GM18870 (cell line): ENCODE measurements at regions not wholly inside any gene's neighbourhood (a gene's known extent, or its start where the extent isn't known, plus 50 kb on each side); places are given as distances from the start of the nearest gene placed in this dataset.
"Not testable (repeated sequence)": the region's sequence is repeated elsewhere in the genome, so short reads cannot be mapped to it uniquely, and the experiment has no call there.

Source experiments
- ATAC-seq: cut with Tn5 transposase; IDR thresholded peaks from one replicate; pipeline ENCODE4 v1.9.1; 2021; ENCODE audit warnings: moderate library complexity; ENCODE audit not compliant: unreplicated experiment

DNA sequence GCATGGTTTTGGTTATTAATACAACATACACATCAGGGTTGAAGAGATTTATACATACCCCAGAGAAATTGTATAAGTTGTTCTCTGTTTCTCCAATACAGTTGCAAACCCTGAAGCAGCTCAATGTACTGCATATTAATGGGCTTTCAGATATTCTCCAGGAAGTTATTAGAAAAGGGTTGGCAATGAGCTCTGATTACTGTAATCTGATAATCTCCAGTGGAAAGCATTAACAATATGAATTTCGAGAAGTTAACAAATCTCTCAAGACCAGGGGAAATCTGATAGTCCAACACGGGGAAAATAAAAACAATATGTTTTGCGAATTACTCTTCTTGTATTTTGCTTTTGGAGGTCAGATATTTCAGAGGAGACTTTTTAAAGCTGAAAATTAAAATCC is 950.1 kb downstream of the TBL1XR1 start:
- ATAC-seq, result no peak

DNA sequence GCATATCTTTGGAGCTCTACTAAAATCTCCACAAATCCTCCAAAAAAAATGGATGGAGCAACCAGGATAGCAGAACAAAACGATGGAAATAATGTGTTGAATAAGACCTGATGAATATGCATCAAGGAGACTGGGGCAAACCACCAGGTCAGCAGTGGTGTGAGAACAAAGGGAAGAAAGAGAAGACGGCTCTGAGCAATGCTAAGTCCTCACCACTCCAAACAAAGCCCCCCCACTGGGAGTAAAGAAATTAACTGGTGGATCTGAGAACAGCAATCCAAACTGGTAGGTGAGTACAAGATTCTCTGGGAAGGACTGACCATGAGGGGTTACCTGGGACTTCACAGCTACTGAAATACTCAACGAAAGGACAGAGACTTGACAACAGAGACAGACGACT is 977.3 kb downstream of the TBL1XR1 start:
- no peak for ATAC-seq

DNA sequence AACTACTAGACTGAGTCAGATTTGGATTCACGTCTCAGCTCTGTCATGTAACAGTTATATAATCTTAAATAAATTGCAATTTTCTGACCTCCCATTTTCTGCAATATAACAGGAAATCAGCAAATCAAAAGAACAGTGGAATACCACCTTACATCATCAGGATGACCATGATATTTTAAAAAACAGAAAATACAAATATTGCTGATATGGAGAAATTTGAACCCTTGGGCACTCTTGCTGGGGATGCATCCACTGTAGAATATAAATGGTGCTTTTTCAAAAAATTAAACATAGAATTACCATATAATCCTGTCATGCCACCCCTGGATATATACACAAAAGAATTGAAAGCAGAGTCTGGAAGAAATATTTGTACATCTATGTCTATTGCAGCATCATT is 982.5 kb downstream of the TBL1XR1 start:
- ATAC-seq, result no peak

GRCh38 chr3:176213314-176213713 is 984.0 kb downstream of the TBL1XR1 start:
- ATAC-seq, result not testable (repeated sequence)

- no peak for ATAC-seq
Measured at GRCh38 chr3:176208915-176209314, 988.4 kb downstream of the TBL1XR1 start.

DNA sequence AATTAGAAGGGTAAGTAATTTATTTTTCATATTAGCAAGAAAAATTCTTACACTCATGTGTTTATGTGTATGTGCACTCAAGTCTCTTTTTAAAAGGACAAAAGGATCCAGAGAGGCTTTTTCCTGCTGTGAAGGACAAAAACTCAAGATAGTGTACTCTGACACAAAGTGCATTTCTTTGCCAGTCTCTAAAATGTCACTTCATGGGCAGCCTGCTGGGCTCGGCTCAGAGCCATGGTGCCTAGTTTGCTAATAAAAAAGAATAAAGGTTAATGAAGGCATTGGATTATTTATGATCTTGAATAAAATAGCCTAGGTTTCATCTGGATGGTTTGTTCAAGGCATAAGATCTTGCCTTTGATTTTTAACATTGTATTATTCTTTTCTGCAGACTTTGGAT is 989.0 kb downstream of the TBL1XR1 start:
- ATAC-seq, result no peak

GRCh38 chr3:176206809-176207208 is 990.5 kb downstream of the TBL1XR1 start:
- no peak for ATAC-seq

DNA sequence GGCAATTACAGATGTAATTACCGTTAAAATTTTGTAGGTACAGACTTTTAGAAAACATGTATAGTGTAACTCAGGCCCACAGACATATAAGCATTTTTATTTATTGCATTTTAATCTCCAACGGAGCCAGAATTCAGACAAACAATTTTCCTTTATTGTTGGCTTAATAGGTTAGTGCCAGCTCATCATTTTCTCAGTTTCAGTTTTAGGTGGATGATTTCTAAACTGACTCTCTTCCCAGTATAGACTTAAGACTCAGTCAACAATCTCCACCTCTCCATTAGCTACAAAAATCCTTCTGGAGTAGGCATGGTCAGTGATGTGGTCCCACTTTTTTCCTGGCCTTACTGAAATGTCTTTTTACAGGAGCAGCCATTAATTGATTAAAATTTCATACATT is 994.6 kb downstream of the TBL1XR1 start:
- ATAC-seq, result no peak

DNA sequence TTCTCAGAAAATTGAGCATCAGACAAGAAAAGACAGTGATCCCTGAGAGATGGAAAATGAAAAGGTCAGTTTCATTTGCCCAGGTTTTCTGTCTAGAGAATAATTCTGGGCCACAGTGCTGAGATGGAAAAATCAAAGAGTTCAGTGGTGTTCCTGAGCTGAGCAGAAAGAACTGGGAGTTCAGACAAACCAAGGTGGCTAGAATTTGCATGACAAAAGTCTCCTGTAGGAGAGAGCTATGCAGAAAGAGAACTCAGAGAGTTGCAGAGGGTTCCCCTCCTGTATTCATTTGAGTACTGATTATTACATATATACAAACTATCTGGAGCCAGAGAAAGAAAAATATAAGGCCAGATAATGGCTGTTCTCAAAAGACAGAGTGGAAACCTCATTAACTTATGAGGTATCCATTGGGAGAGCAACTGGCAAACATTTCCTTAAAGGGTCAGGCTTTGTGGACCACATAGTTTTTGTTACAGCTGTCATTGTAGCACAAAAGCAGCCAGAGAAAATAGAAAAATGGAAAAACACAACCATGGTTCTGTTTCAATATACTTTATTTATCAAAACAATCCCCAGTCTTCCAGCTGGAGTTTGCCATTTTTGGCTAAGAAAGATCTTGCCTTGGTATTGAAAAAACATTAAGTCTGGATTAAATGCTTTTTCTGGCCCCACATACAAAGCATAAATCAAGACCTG is 1004.1 kb downstream of the TBL1XR1 start:
- no peak for ATAC-seq

DNA sequence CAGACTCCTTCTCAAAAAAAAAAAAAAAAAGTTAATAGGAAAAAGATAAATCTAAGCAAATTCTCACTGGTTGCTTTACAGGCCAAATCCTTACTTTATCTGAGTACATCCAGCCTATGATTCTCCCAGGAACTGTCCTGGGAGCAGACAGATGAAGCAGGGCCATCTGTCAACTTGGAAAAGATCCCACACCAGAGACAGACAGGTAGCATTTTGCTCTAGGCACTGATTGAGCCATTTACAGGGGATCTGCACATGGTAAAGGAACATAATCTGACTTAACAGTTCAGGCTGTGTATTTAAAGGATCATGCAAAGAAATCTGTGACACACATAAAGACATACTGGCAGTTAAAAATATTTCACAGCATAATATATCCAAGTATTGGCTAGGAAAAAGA is 1006.5 kb downstream of the TBL1XR1 start:
- no peak for ATAC-seq

DNA sequence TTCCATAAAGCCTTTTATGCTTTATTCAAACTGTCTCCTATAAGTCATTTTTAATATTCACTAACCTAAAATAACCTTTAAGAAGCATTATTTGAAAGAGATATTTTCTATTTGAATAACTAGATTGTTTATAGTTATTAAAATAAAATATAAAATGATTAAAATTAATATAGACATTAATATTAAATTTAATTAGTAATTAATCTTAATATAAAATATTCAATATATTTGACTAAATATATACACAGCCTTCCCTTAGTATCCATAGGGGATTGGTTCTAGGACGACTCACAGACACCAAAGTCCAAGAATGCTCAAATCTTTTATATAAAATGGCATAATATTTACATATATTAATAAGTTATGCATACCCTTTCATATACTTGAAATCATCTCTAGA is 1014.1 kb downstream of the TBL1XR1 start:
- no peak for ATAC-seq

DNA sequence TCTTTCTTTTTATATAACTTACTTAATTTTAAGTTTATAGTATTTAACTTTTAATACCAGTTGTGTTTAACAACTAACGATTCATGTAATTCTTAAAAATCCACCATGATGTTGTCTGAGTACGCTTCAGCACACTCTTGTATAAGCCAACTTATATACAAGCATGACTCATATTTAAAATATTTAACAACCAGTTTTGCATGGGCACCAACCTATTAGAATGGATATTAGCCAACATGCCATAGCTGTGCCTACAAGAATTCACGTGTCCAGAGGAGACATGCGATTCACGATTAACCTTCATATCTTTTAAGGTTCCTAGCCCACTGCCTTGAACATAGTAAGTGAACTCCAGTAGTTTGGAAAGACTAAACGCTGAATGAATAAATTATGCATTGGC is 1023.2 kb downstream of the TBL1XR1 start:
- no peak for ATAC-seq

DNA sequence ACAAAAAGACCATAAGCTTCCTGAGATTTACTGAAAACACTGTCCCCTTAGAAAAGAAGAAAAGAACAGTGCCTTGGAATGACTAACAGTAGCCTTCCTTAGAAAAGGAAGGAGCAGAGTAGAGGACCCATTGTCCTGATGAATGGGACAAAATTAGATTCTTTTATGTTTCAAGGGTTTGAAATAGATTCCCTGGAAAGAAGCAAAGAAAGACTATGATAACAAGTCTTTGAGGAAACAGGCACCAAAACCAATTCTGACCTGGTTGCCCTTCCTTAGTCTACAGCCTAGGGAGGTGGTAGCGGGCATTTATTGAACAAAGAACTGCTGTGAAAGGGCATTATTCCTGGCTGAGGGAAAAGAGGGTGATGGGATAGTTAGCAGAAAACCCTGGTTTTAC is 1024.8 kb downstream of the TBL1XR1 start:
- no peak for ATAC-seq

- ATAC-seq, result no peak
Measured at GRCh38 chr3:176167272-176167671, 1030.0 kb downstream of the TBL1XR1 start.

DNA sequence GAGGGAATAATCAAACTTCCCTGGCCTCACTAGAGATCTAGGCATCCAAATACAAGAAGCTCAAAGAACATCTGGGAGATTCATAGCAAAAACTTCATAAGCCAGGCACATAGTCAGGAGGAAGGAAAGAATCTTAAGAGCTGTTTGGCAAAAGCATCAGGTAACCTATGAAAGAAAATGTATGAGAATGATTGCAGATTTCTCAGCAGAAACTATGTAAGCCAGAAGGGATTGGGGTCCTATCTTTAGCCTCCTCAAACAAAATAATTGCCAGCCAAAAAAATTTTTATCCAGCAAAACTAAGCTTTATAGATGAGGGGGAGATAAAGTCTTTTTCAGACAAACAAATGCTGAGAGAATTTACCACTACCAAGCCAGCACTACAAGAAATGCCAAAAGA is 1036.3 kb downstream of the TBL1XR1 start:
- ATAC-seq, result no peak

- ATAC-seq, result no peak
Measured at GRCh38 chr3:176159796-176160195, 1037.5 kb downstream of the TBL1XR1 start.

DNA sequence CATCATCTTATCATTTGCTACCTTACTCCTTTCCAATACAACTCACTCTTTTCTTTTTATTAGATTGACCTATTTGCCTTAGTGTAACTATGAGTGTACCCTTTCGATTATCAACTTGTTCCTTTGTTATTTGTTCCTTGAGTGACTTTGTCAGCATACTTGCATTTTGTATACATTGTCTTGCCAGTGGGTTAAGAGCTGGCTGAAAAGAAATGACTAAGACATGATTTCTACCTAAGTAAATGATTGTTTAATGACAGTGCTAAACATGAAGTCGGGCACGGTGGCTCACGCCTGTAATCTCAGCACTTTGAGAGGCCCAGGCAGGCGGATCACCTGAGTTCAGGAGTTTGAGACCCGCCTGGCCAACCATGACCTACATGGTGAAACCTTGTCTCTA is 1042.3 kb downstream of the TBL1XR1 start:
- no peak for ATAC-seq

DNA sequence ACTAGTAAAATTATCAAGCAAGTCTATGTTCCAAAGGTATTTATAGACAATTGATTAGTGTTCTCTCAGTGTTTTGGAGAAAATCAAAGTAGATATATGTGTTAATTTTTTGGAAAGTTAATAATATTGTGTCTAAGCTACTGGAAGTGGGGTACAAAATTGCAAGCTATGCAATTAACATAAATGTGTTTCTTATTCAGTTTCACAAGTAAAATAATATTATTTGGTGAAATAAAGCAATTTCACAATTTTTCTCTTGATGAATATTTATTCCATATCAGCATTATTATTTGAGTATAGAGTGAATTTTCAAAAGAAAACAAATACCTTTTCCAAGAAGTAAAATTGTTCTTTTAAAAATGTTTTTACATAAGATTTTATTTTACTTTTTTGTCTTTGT is 1047.7 kb downstream of the TBL1XR1 start:
- no peak for ATAC-seq

- ATAC-seq, result no peak
Measured at GRCh38 chr3:176147251-176147650, 1050.0 kb downstream of the TBL1XR1 start.

- no peak for ATAC-seq
Measured at GRCh38 chr3:176141837-176142236, 1055.4 kb downstream of the TBL1XR1 start.

DNA sequence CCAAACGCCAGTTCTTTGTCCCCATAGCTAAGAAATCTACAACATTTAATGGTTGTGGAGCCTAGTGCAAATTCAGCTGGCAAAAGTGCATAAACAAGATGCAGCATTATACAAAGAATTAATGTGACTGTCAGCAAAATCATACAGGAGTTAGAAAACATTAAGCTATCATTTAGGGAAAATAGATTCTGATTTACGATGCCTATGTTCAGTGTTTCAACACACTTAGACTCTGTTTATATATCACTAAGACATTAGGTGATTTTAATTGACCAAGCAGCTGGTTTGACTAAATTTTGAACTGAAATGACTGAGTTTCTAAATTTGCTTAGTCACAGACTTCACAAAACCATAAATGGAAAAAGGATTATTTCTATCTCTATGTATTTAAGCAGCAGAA is 1076.8 kb downstream of the TBL1XR1 start:
- ATAC-seq, result no peak

- ATAC-seq, result no peak
Measured at GRCh38 chr3:176119826-176120225, 1077.5 kb downstream of the TBL1XR1 start.

DNA sequence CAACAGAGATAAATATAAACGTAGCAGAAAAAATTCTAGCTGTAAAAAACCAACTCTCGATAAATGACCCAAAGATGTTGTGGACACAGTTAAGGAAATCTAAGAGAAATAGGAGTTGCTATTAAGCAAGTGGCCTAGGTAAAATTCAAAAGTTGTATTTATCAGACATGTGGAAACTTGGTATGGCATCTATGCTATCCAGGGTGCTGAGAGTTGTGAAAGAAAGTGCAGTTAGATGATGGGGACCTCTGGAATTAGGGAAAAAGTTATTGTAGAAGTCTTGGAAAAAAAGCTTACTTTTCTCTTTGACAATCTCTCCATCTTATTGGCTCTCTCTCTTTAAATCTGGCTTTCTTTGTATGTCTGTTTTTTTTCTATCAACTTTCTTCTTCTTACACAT is 1090.9 kb downstream of the TBL1XR1 start:
- no peak for ATAC-seq
